T-cell (primary cell): ENCODE measurements at regions not wholly inside any gene's neighbourhood (a gene's known extent, or its start where the extent isn't known, plus 50 kb on each side); places are given as distances from the start of the nearest gene placed in this dataset.

ENCODE experiments used
- ATAC-seq, 4 experiments: fragments of 200-7000 bp in 3 of 4; fragments of 150-1000 bp in 1 of 4; cut with Tn5 transposase; replicated peaks in 1 of 4; 1 replicate in 3 of 4; 2 replicates in 1 of 4; pipeline ENCODE4 v1.10.0; 2021; ENCODE audit warnings: moderate library complexity in 3 of 4, mild to moderate bottlenecking in 2 of 4, moderate number of reproducible peaks in 1 of 4
- CTCF ChIA-PET, 2 donors: fragments of 300-600 bp; sonication (Branson Sonifier 250); formaldehyde crosslinking; loops; one replicate each; lab custom pipeline; 2022; ENCODE audit warnings: antibody characterized with exemption in 2 of 2; lab: Charles Lee
- POLR2A ChIA-PET, 2 donors: fragments of 300-600 bp; sonication (Branson Sonifier 250); formaldehyde crosslinking; loops; one replicate each; lab custom pipeline; 2022; ENCODE audit warnings: antibody characterized with exemption in 2 of 2; lab: Charles Lee
- DNase-seq, 35 experiments: peaks; one replicate each; pipeline versions ENCODE4 v3.0.0 to v3.0.0-alpha.2; 2013 to 2023
- H3K27ac ChIP-seq: one replicate; pipeline ENCODE4 v1.5.1; 2013; ENCODE audit warnings: low read length
- H3K27me3 ChIP-seq, 2 experiments: replicated peaks in 1 of 2; 1 replicate in 1 of 2; 2 replicates in 1 of 2; pipeline versions ENCODE4 v1.6.1 to v1.7.0; 2013; ENCODE audit warnings: low read length in 1 of 2, mixed read lengths in 1 of 2; ENCODE audit not compliant: control insufficient read depth in 2 of 2, insufficient read depth in 2 of 2; ENCODE audit errors: extremely low read depth in 1 of 2
- H3K36me3 ChIP-seq, 2 donors: 1 replicate in 1 of 2; 2 replicates in 1 of 2; pipeline versions ENCODE4 v1.6.1 to v1.7.0; 2013; ENCODE audit warnings: low read length in 1 of 2; ENCODE audit not compliant: control insufficient read depth in 2 of 2, insufficient read depth in 1 of 2; ENCODE audit errors: extremely low read depth in 1 of 2
- H3K4me1 ChIP-seq, 2 experiments: 1 replicate in 1 of 2; 2 replicates in 1 of 2; pipeline versions ENCODE4 v1.6.1 to v1.7.0; 2013; ENCODE audit warnings: low read length in 2 of 2, mixed read lengths in 1 of 2; ENCODE audit not compliant: insufficient read depth in 2 of 2, control insufficient read depth in 1 of 2; ENCODE audit errors: extremely low read depth in 1 of 2
- H3K4me3 ChIP-seq, 2 donors: 1 replicate in 1 of 2; 2 replicates in 1 of 2; pipeline versions ENCODE4 v1.5.1 to v1.7.0; 2013; ENCODE audit warnings: mild to moderate bottlenecking in 2 of 2, low read length in 1 of 2, moderate library complexity in 1 of 2; ENCODE audit not compliant: control insufficient read depth in 1 of 2; ENCODE audit errors: extremely low read depth in 1 of 2
- H3K9me3 ChIP-seq: 2 replicates; pipeline ENCODE4 v1.7.0; 2013
- H3K27ac Mint-ChIP-seq, 2 donors: one replicate each; pipeline ENCODE4 v1.8.0; 2020 to 2021; ENCODE audit warnings: mild to moderate bottlenecking in 2 of 2, mixed read lengths in 2 of 2
- H3K27me3 Mint-ChIP-seq, 2 donors: one replicate each; pipeline ENCODE4 v1.8.0; 2021 to 2022; ENCODE audit warnings: mixed read lengths in 2 of 2
- H3K36me3 Mint-ChIP-seq: one replicate; pipeline ENCODE4 v1.8.0; 2021; ENCODE audit warnings: mixed read lengths
- H3K4me1 Mint-ChIP-seq, 3 donors: one replicate each; pipeline ENCODE4 v1.8.0; 2020 to 2022; ENCODE audit warnings: mixed read lengths in 3 of 3, mild to moderate bottlenecking in 1 of 3
- H3K4me3 Mint-ChIP-seq, 3 donors: one replicate each; pipeline ENCODE4 v1.8.0; 2020 to 2022; ENCODE audit warnings: mild to moderate bottlenecking in 3 of 3, mixed read lengths in 3 of 3, moderate library complexity in 3 of 3
- H3K9me3 Mint-ChIP-seq, 3 donors: one replicate each; pipeline ENCODE4 v1.8.0; 2020 to 2022; ENCODE audit warnings: mixed read lengths in 3 of 3
- WGBS: methylation state at CpG from one replicate; pipeline ENCODE4 v1.1.5; 2013; ENCODE audit warnings: missing lambda C conversion rate; ENCODE audit not compliant: insufficient coverage; 5-methylcytosine and 5-hydroxymethylcytosine counted together

- H3K27ac Mint-ChIP-seq = no peak overlapping the region
- no peaks in the 10 kb centered on the region for H3K27me3 Mint-ChIP-seq
- DNase-seq = no peak
- peaks cover 10 to 27% (median 16%) of the 10 kb centered on the region in 3 donors for H3K9me3 Mint-ChIP-seq
- ATAC-seq = no peak
- no peak overlapping the region for H3K4me3 Mint-ChIP-seq
- ChIA-PET CTCF (no interaction called here), POLR2A (no interaction called here)
- Histone ChIP-seq H3K27ac (no peak overlapping the region), H3K36me3 (no peaks in the 10 kb centered on the region), H3K27me3 (no peaks in the 10 kb centered on the region), H3K9me3 (peaks cover 4% of the 10 kb centered on the region), H3K4me1 (no peaks in the 10 kb centered on the region), H3K4me3 (no peak overlapping the region)
- H3K4me1 Mint-ChIP-seq = no peaks in the 10 kb centered on the region
- no peaks in the 10 kb centered on the region for H3K36me3 Mint-ChIP-seq
- no CpG with 5 or more reads among the region's 2 CpGs for WGBS
These were observed 1704.8 kb downstream of the STIM2 start for GRCh38 chr4:28565396-28565795.

- H3K4me1 ChIP-seq = no peaks in the 10 kb centered on the region
- no peak for ATAC-seq
- ChIA-PET POLR2A (no interaction called here), CTCF (no interaction called here)
- H3K27me3 ChIP-seq = no peaks in the 10 kb centered on the region
- no peak for DNase-seq
- no peak overlapping the region for H3K4me3 ChIP-seq
- Mint-ChIP-seq H3K9me3 (peaks cover 10 to 16% (median 14%) of the 10 kb centered on the region in 3 donors), H3K27me3 (no peaks in the 10 kb centered on the region), H3K36me3 (no peaks in the 10 kb centered on the region), H3K4me1 (no peaks in the 10 kb centered on the region), H3K4me3 (no peak overlapping the region), H3K27ac (no peak overlapping the region)
- H3K27ac ChIP-seq = no peak overlapping the region
- WGBS = no CpG with 5 or more reads among the region's 2 CpGs
- no peaks in the 10 kb centered on the region for H3K36me3 ChIP-seq
- H3K9me3 ChIP-seq = no peaks in the 10 kb centered on the region
These were observed 1740.3 kb downstream of the STIM2 start for GRCh38 chr4:28600958-28601357.

GRCh38 chr4:28621591-28621990 is 1761.0 kb downstream of the STIM2 start:
- Mint-ChIP-seq H3K27ac (no peak overlapping the region), H3K36me3 (no peaks in the 10 kb centered on the region), H3K9me3 (peaks cover 12 to 22% (median 14%) of the 10 kb centered on the region in 3 donors), H3K4me1 (no peaks in the 10 kb centered on the region), H3K4me3 (no peak overlapping the region), H3K27me3 (no peaks in the 10 kb centered on the region)
- ATAC-seq (no peak), DNase-seq (no peak)
- ChIA-PET CTCF (no interaction called here), POLR2A (no interaction called here)
- H3K4me3 ChIP-seq = no peak overlapping the region
- whole genome bisulfite sequencing = no CpG with 5 or more reads among the region's 3 CpGs
- H3K4me1 ChIP-seq = no peaks in the 10 kb centered on the region
- H3K27ac ChIP-seq = no peak overlapping the region
- no peaks in the 10 kb centered on the region for H3K27me3 ChIP-seq
- H3K9me3 ChIP-seq = peaks cover 2% of the 10 kb centered on the region
- H3K36me3 ChIP-seq = no peaks in the 10 kb centered on the region

- H3K27me3 ChIP-seq = no peaks in the 10 kb centered on the region
- DNase-seq (no peak), ATAC-seq (no peak)
- H3K4me1 ChIP-seq = no peaks in the 10 kb centered on the region
- Mint-ChIP-seq H3K4me1 (no peaks in the 10 kb centered on the region), H3K27me3 (no peaks in the 10 kb centered on the region), H3K27ac (no peak overlapping the region), H3K4me3 (no peak overlapping the region), H3K36me3 (no peaks in the 10 kb centered on the region), H3K9me3 (peaks cover 3 to 16% (median 9%) of the 10 kb centered on the region in 3 donors)
- peaks cover 3% of the 10 kb centered on the region for H3K9me3 ChIP-seq
- H3K27ac ChIP-seq = no peak overlapping the region
- no peak overlapping the region for H3K4me3 ChIP-seq
- POLR2A ChIA-PET = no interaction called here
- H3K36me3 ChIP-seq = no peaks in the 10 kb centered on the region
- CTCF ChIA-PET = no interaction called here
- no CpG with 5 or more reads among the region's 3 CpGs for WGBS
These were observed 1776.3 kb downstream of the STIM2 start for GRCh38 chr4:28636971-28637370.

- Mint-ChIP-seq H3K36me3 (no peaks in the 10 kb centered on the region), H3K27me3 (no peaks in the 10 kb centered on the region), H3K27ac (no peak overlapping the region), H3K4me3 (no peak overlapping the region), H3K4me1 (no peaks in the 10 kb centered on the region), H3K9me3 (peaks cover 0 to 3% (median 0%) of the 10 kb centered on the region in 3 donors)
- POLR2A ChIA-PET = no interaction called here
- ATAC-seq (no peak), DNase-seq (no peak)
- CTCF ChIA-PET = no interaction called here
- WGBS = no CpG with 5 or more reads among the region's 2 CpGs
- H3K9me3 ChIP-seq = no peaks in the 10 kb centered on the region
- H3K36me3 ChIP-seq = no peaks in the 10 kb centered on the region
- H3K27me3 ChIP-seq = no peaks in the 10 kb centered on the region
- H3K27ac ChIP-seq = no peak overlapping the region
- H3K4me1 ChIP-seq = no peaks in the 10 kb centered on the region
- no peak overlapping the region for H3K4me3 ChIP-seq
These were observed 1779.1 kb downstream of the STIM2 start for GRCh38 chr4:28639747-28640146.

- WGBS = no CpG with 5 or more reads among the region's 3 CpGs
- Mint-ChIP-seq H3K36me3 (no peaks in the 10 kb centered on the region), H3K27me3 (no peaks in the 10 kb centered on the region), H3K4me3 (no peak overlapping the region), H3K27ac (no peak overlapping the region), H3K4me1 (no peaks in the 10 kb centered on the region), H3K9me3 (peaks cover 7 to 19% (median 11%) of the 10 kb centered on the region in 3 donors)
- no peak for ATAC-seq
- ChIA-PET CTCF (no interaction called here), POLR2A (no interaction called here)
- H3K9me3 ChIP-seq = no peaks in the 10 kb centered on the region
- no peaks in the 10 kb centered on the region for H3K4me1 ChIP-seq
- H3K4me3 ChIP-seq = no peak overlapping the region
- no peaks in the 10 kb centered on the region for H3K36me3 ChIP-seq
- no peak overlapping the region for H3K27ac ChIP-seq
- no peak for DNase-seq
- H3K27me3 ChIP-seq = no peaks in the 10 kb centered on the region
These were observed 1794.0 kb downstream of the STIM2 start for GRCh38 chr4:28654618-28655017.

GRCh38 chr4:28665306-28665705 is 1804.7 kb downstream of the STIM2 start:
- H3K9me3 Mint-ChIP-seq = peaks cover 6 to 7% (median 7%) of the 10 kb centered on the region in 3 donors
- ATAC-seq (no peak), DNase-seq (no peak)
- no peaks in the 10 kb centered on the region for H3K27me3 Mint-ChIP-seq
- no peaks in the 10 kb centered on the region for H3K27me3 ChIP-seq
- no peak overlapping the region for H3K4me3 Mint-ChIP-seq
- no peak overlapping the region for H3K4me3 ChIP-seq
- no peaks in the 10 kb centered on the region for H3K36me3 Mint-ChIP-seq
- H3K9me3 ChIP-seq = no peaks in the 10 kb centered on the region
- H3K27ac ChIP-seq = no peak overlapping the region
- H3K36me3 ChIP-seq = no peaks in the 10 kb centered on the region
- no peak overlapping the region for H3K27ac Mint-ChIP-seq
- no CpG with 5 or more reads among the region's 1 CpG for WGBS
- ChIA-PET POLR2A (no interaction called here), CTCF (no interaction called here)
- H3K4me1 ChIP-seq = no peaks in the 10 kb centered on the region
- no peaks in the 10 kb centered on the region for H3K4me1 Mint-ChIP-seq
